RWPE2 (cell line): ENCODE measurements at regions not wholly inside any gene's neighbourhood (a gene's known extent, or its start where the extent isn't known, plus 50 kb on each side); places are given as distances from the start of the nearest gene placed in this dataset.

Experiments used
- ATAC-seq: fragments of 200-7000 bp; cut with Tn5 transposase; 3 replicates; pipeline ENCODE4 v1.9.1; 2021; ENCODE audit warnings: low read depth
- DNase-seq: peaks from one replicate; pipeline ENCODE4 v3.0.0-alpha.2; 2020; ENCODE audit warnings: low spot score
- H3K27ac ChIP-seq: fragments of 450-650 bp; 2 replicates; pipeline ENCODE4 v1.5.1; 2017; ENCODE audit warnings: mild to moderate bottlenecking; ENCODE audit not compliant: poor library complexity, severe bottlenecking
- H3K27me3 ChIP-seq: fragments of 250-450 bp; sonication (Bioruptor Pico); 2 replicates; pipeline ENCODE4 v1.5.1; 2021; ENCODE audit warnings: mild to moderate bottlenecking, moderate library complexity; ENCODE audit not compliant: insufficient read depth, poor library complexity, severe bottlenecking
- H3K36me3 ChIP-seq: fragments of 250-450 bp; sonication (Bioruptor Pico); 2 replicates; pipeline ENCODE4 v1.5.1; 2020; ENCODE audit warnings: low read depth, mild to moderate bottlenecking, moderate library complexity
- H3K4me1 ChIP-seq: fragments of 250-450 bp; sonication (Bioruptor Pico); 2 replicates; pipeline ENCODE4 v1.5.1; 2021; ENCODE audit warnings: mild to moderate bottlenecking, moderate library complexity; ENCODE audit not compliant: insufficient read depth, poor library complexity, severe bottlenecking
- H3K4me3 ChIP-seq: fragments of 250-450 bp; sonication (Bioruptor Pico); 2 replicates; pipeline ENCODE4 v1.5.1; 2021; ENCODE audit warnings: mild to moderate bottlenecking, moderate library complexity; ENCODE audit not compliant: severe bottlenecking
- H3K9me3 ChIP-seq: fragments of 250-450 bp; sonication (Bioruptor Pico); 2 replicates; pipeline ENCODE4 v1.5.1; 2021; ENCODE audit warnings: mild to moderate bottlenecking, moderate library complexity; ENCODE audit not compliant: severe bottlenecking
- TF ChIP-seq, protein P1 (sequence below): fragments of 450-650 bp; IDR thresholded peaks from one replicate; pipeline ENCODE4 v1.5.1; 2017; ENCODE audit warnings: mild to moderate bottlenecking, moderate library complexity; ENCODE audit not compliant: poor library complexity, severe bottlenecking

DNA sequence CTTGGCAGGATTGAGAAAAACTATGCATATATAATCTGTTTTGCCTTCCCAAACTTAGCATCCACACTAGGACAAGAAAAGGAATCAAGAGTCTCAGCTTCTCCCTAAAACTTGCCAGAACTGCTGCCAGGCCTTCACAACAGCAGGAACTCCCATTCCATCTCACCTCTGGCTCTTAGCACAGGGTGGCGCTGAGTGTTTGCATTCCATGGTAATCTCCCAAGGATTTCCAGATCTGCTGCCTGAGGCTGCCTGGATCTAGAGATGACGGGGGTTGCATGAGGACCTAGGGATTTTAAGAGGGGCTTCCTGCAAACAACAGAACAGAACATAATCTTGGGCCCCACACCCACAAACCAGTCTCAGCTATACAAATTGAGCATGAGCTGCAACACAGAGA is 87.1 kb upstream of the OPCML start:
- no peak for ATAC-seq
- no peak overlapping the region for H3K27ac ChIP-seq
- no peak overlapping the region for H3K4me3 ChIP-seq

DNA sequence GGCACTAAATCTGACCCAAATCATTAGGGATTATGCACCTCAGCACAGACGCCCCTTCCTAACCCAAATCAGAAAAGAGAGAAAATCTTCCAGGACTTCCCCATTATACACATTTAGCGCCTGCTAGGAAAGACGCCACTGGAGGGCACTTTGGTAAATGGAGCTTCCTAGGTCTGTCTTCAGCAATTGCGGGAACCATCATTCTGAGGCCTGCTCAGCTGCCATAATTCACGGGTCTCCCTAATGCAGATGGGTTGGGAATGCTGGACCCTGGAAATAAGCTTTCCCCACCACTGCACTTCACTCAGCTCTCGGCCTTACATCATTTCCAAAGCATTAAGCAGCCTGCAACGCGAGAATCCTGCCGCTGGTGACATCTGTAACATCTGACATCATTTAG is 86.2 kb upstream of the OPCML start:
- Histone ChIP-seq H3K9me3 (no peaks in the 10 kb centered on the region), H3K27ac (no peak overlapping the region), H3K36me3 (no peaks in the 10 kb centered on the region), H3K4me3 (no peak overlapping the region), H3K4me1 (no peaks in the 10 kb centered on the region), H3K27me3 (no peaks in the 10 kb centered on the region)
- DNase-seq: no peak
- TF ChIP-seq, protein P1, sequence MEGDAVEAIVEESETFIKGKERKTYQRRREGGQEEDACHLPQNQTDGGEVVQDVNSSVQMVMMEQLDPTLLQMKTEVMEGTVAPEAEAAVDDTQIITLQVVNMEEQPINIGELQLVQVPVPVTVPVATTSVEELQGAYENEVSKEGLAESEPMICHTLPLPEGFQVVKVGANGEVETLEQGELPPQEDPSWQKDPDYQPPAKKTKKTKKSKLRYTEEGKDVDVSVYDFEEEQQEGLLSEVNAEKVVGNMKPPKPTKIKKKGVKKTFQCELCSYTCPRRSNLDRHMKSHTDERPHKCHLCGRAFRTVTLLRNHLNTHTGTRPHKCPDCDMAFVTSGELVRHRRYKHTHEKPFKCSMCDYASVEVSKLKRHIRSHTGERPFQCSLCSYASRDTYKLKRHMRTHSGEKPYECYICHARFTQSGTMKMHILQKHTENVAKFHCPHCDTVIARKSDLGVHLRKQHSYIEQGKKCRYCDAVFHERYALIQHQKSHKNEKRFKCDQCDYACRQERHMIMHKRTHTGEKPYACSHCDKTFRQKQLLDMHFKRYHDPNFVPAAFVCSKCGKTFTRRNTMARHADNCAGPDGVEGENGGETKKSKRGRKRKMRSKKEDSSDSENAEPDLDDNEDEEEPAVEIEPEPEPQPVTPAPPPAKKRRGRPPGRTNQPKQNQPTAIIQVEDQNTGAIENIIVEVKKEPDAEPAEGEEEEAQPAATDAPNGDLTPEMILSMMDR: no peak
- no peak for ATAC-seq

More for the DNA sequence above, 87.1 kb upstream of the OPCML start:
- no peaks in the 10 kb centered on the region for H3K4me1 ChIP-seq
- H3K9me3 ChIP-seq: no peaks in the 10 kb centered on the region
- no peak for DNase-seq
- no peaks in the 10 kb centered on the region for H3K27me3 ChIP-seq
- no peaks in the 10 kb centered on the region for H3K36me3 ChIP-seq
- TF ChIP-seq, protein P1: no peak

DNA sequence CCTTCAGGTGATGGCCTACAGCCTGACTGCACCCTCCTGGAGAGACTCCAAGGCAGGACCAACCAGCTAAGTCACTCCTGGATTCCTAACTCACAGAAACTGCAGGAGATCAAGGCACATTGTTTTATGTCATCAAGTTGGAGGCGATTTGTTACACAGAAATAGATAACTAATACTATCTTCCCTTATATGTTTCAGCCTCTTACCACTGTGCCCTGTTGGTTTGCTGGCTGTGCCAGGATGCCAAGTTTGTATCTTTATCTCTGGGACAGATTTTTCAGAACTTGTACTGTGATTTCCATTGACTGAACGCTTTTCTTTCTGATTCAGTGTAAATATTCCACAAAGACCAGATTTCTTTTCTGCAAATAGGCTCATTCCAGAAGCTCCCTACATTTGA is 76.2 kb upstream of the OPCML start:
- no peak overlapping the region for H3K27ac ChIP-seq
- no peaks in the 10 kb centered on the region for H3K4me1 ChIP-seq
- no peaks in the 10 kb centered on the region for H3K27me3 ChIP-seq
- H3K4me3 ChIP-seq: no peak overlapping the region
- ATAC-seq (no peak), DNase-seq (no peak)
- H3K36me3 ChIP-seq: no peaks in the 10 kb centered on the region
- H3K9me3 ChIP-seq: no peaks in the 10 kb centered on the region
- TF ChIP-seq, protein P1: no peak

DNA sequence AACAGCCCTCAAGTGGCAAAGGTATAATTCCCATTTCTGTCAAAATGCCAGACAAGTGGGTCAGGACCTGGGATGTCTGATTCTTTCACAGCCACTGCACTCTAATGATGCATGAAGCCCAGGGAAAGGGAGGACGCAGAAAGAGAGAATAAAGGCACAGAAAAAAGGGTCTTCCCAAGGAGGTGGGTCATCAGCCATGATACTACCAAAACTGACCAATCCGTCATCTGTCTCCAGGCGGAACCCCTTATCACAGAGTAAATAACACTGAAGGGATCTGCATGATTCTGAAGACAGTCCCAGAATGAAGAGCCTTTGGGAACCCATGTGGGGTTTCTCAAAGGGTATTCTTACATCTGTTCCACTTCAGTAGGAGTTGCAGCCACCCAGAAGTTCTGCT is 73.8 kb upstream of the OPCML start:
- no peak for ATAC-seq
- H3K9me3 ChIP-seq: no peaks in the 10 kb centered on the region
- no peaks in the 10 kb centered on the region for H3K4me1 ChIP-seq
- TF ChIP-seq, protein P1: no peak
- H3K27ac ChIP-seq: no peak overlapping the region
- no peaks in the 10 kb centered on the region for H3K36me3 ChIP-seq
- no peaks in the 10 kb centered on the region for H3K27me3 ChIP-seq
- H3K4me3 ChIP-seq: no peak overlapping the region
- no peak for DNase-seq

DNA sequence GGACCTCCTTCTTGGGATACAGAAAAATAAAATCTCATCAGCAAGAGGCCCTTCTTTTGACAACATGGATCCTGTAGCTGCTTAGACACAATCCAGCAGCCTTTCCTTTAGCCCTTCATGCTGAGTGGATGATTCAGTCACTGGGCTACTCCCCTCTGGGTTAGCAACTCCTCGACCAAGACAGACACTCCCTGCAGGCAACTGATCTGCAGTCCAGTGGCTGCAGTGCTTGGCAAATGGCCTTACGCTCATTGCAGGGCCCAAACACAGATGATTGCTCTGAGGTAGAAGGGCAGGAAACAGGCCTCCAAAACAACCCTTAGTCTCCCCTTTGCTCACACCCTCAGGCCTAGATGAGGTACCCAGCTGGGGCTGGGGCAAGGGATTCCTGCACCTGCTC is 73.2 kb upstream of the OPCML start:
- H3K27me3 ChIP-seq: no peaks in the 10 kb centered on the region
- TF ChIP-seq, protein P1: no peak
- ATAC-seq: no peak
- no peaks in the 10 kb centered on the region for H3K4me1 ChIP-seq
- no peak overlapping the region for H3K27ac ChIP-seq
- no peak overlapping the region for H3K4me3 ChIP-seq
- no peak for DNase-seq
- H3K9me3 ChIP-seq: no peaks in the 10 kb centered on the region
- H3K36me3 ChIP-seq: no peaks in the 10 kb centered on the region
